HG03175 (cell line): ENCODE measurements at regions not wholly inside any gene's neighbourhood (a gene's known extent, or its start where the extent isn't known, plus 50 kb on each side); places are given as distances from the start of the nearest gene placed in this dataset.

Experiments used
- ATAC-seq: cut with Tn5 transposase; IDR thresholded peaks from one replicate; pipeline ENCODE4 v1.9.1; 2021; ENCODE audit warnings: mild to moderate bottlenecking, moderate library complexity; ENCODE audit not compliant: unreplicated experiment

DNA sequence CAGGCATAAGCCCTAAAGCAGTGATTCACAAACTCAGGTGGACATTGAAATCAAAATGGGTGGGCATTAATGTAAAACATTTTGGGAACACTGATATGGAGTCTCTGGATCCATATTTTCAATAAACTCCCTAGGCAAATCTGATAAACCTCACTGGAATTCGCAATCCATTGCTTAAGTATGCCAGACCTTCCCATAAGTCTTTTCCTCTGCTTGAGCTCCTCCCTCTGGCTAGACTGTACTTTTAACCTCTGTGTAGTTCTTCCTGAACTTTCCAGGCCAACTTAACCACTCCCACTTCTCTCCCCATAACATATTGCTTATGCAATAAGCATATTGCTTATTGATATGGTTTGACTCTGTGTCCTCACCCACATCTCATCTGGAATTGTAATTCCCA, 629.7 kb upstream of the IMPG1 start:
- ATAC-seq, result no peak

DNA sequence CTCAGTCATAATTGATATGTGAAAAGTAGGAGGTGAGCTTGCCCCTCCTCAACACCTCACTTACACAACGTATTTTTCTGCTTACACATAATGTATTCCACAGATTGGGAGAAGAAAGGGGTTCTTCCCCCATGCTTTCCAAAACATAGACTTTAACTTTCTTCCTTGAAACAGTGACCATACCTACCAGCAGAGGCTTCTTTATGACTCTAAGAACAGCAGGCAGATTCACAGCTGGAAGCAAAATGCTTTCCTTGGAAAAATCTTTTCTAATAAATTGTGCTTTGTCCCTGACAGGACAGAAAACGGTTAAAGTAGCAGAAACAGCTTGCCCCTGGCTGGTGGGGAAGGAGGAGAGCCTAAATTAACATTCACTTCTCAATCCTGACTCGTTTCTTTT, 629.1 kb upstream of the IMPG1 start:
- ATAC-seq, result no peak

DNA sequence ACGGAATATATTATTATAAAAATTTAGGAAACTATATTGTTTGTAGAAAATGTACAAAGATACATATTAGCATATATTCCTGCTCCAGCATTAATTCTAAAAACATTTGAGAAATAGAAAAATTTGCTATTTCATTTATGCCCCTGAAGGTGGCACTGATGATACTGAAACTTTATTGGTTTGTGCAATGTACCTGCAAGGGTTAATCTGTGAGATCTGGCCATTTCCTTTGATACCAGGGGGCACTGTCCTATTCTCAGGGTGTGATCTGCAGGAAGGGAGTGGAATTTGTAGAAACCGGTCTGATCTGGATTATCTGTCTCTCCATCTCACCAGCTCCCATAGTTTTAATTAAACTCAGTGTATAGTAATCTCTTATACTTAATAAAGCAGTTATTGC, 625.1 kb upstream of the IMPG1 start:
- no peak for ATAC-seq

DNA sequence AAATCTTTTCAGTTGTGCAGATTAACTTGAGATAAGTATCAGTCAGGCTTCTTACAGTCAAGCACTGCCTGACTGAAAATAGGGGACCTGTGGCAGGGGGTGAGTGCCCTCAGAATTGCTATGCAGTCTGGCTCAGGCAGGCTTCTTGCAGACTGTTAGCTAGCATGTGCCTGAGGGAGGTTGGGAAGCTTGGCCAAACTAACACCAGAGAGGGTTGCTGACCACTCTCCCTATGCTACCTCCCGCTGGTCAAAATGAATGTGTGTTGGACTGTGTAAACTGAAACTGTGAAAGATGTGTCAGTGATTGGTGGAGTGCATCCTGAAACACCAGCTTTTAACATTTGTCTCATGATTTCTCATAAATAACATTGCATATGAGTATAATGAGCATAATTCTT, 622.3 kb upstream of the IMPG1 start:
- no peak for ATAC-seq

DNA sequence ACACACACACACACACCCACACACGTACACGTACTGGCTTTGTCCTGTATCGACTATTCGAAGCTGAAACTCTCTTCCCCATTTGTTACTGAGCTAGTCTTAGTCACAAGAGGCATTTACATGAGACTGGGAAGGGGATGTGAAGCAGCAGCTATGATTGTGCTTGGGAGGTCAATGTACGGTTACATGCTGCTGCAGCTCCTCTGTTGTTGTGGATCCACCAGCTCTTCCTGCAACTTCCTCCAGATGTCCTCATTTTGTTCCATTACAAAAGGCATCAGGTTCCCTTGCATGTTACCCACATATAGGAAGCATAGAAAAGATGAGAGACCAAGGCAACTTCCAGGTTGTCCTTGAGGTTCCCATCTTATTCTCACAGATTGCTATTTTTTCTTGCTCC, 612.4 kb upstream of the IMPG1 start:
- no peak for ATAC-seq

DNA sequence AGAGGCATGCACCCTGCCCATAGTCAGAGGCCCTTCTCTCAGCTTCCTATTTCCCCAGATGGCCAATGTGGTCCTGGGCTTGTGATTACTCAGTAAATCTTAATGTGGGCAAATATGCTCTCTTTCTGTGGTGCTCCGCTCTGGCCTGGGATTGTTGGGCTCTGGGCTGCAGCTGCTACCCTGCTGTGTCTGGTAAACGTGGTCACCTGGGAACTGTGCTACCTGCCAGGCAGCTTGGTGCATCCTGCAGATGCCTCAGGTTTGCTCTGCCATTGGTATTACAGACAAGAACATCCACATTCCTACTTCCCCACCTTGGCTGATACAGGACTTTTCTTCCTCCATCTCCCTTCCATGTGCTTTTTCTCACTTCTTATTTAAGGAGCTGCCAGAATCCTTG, 611.5 kb upstream of the IMPG1 start:
- ATAC-seq, result no peak

DNA sequence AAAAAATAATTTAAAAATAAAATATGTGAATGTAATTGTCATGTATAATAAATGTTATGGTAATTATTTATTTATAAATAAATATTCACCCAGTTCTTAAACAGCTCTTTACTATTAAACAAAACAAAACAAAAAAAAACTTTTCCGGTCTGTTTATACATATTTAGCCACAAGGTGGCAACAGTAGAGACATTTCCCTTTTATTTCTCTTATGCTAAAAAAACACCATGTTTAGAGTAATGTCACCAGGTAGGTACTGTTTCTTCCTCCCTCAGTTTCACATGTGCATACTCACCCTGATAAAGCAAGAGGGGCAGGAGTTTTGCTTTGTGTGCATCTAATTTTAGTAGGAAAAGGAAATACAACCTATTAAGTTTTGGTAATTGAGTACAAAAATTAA, 610.4 kb upstream of the IMPG1 start:
- ATAC-seq, result peak; percentile 49

DNA sequence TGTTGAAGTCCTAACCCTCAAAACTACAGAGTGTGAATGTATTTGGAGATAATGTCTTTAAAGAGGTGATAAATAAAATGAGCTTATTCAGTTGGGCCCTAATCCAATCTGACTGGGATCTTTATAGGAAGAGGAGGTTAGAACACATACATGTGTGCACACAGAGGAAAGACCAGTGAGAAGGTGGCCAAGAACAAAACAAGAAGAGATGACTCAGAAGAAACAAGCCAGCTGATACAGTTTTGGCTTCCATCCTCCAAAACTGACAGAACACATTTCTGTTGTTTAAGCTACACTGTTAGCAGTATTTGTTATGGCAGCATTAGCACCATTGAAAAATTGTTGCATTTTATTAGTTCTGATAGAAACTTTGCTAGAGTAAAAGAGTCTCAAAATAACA, 609.3 kb upstream of the IMPG1 start:
- no peak for ATAC-seq

DNA sequence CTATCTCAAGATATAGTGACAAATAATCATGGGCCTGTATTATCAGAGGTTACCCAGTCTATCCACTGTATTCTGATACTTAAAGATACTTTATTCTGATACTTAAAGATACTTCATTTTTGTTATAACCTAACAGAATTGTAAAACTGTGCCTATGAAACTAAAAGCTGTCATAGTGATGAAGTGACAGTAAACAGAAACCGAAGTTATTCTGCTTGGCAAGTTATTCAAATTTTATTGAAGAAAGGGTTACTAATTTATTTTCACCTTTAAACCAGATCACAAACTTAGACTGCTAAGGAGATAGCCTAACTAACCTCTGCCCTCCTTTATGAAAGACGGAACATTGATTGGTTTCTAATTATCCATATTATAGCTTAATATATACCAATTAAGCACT, 604.6 kb upstream of the IMPG1 start:
- ATAC-seq, result no peak

DNA sequence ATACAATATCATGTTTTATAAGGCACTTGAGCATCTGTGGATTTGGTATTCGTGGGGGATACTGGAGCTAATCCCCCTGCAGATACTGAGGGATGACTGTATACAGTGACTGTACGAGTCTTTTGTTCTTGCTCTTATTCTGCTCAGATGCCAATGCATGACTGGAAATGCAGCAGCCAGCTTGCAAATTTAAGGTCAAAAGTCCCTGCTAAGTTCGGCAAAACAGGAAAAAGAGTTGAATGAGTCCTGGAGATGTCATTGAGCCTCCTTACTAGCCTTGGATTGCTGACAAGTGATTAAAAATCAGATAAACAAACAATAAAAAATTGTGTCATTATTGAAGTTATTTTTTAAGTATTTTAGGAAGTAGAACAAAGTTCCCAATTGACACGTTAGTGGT, 599.3 kb upstream of the IMPG1 start:
- ATAC-seq, result no peak

DNA sequence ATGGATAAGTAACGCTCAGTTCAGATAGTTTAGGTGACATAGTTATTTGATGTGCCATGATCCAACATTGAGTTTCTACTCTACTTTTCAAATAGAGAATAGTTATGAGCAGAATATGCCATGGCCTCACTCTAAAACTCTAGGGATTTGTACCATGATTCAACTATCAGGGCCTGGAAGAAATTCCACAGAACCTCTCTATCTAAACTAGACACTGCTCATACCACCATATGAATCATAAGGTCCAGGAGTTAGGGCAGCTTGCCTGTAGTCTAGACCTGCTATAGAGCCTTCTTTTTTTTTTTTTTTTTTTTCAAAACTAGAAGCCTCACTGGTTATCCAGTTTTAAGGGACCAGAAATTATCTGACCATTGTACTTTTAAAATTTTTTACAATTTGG, 571.8 kb upstream of the IMPG1 start:
- ATAC-seq, result no peak

DNA sequence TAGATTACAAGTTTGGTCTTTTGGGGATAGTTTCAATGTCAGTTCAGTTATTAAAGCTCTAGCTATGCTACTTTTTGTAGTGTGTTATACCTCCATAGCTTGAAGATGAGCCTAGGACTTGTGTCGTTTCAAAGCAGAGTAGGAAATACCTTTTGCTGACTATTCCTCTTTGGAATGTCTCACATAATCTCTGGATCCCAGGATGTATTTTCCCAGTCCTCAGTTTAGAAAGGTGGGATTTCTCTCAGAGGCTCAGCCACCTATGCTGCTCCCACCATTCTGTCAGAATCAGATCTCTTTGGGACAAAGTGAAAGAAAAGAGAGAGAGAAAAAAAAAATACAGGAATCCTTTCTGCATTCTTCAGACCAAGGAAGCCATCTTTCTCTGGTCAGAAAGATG, 567.5 kb upstream of the IMPG1 start:
- no peak for ATAC-seq

DNA sequence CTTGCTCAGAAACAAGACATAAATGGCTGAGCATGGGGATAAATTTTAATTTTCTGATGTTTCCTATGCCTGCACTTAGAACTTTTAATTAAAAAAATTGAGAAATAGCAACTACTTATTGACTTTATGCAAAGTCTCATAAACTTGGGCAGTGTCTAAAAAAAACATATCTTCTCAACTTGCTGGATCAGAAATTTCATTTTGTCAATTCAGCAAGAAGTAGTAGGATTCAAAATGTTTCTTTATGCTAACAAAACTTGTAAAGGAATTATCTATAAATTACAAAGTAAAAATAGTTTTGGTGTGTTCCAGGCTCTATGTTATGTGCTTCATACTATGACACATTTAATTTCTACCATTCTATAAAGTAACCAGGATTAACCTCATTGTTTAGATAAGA, 562.2 kb upstream of the IMPG1 start:
- no peak for ATAC-seq

DNA sequence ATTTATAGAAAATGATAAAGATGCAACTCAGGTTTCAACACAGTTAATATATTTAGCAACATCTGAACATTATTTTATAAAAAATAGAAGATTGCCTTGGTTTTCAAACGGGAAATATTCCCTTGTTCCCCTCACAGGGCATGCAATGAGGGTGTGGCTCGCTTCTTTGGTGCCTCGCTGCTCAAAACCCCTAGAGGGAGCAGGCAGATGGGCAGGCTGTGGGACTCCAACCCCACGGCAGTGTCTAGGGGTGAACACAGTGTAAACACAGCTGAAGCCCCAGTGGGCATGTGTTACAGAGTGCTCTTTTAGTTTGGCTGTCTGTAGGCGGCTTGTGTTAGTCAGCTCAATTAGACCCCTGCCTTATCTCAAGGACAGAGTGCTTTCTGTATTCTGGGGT, 560.8 kb upstream of the IMPG1 start:
- no peak for ATAC-seq

DNA sequence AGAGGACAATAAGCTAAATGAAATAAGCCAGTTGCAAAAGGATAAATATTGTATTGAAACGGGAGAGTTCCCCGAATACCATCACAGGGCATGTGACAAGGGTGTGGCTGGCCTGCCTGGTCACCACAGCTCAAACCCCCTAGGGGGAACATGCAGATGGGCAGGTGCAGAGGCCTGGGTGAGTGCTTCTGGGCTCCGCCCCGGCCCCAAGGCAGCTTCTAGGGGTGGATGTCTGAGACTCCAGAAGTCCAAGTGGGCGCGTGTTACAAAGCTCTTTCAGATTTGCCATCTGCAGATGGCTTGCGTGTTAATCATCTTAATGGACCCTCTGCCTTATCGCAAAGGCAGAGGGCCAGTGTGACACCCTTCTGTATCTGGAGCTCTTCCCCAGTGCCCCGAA, 559.2 kb upstream of the IMPG1 start:
- ATAC-seq, result no peak

DNA sequence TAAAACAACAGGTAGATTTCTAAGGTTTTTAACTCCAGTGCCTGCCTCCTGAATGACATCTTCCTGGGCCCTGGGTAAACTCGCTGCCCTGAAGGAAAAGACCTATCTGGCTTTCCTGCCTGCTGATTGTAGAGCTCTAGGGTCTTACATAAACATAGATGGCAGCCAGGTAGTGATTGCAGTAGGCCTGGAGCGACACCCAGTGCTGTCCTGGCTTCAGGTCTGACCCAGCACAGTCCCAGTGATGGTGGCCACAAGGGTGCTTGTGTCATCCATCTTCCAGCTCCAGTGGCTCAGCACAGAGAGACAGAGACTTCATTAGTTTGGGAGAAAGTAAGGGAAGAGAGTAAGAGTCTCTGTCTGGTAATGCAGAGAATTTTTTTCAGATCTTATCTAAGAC, 542.9 kb upstream of the IMPG1 start:
- no peak for ATAC-seq

DNA sequence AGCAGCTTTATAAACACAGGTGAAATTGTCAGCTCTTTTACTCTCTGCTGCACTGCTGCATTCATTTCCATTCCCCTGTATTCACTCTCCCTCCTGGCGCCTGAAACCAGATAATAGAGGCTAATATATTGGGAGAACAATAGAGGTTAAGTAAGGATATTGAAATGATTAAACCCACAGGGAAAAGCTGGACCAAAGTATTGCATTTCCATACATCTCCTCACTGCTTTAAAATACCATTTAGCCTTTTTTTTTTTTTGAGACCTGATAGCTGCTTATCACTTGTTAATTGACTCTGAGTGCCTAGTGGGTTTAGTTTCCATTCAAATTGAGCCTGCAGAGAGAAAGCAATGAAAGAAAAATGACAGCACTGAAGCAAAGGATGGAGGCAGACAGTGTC, 540.5 kb upstream of the IMPG1 start:
- ATAC-seq, result no peak

DNA sequence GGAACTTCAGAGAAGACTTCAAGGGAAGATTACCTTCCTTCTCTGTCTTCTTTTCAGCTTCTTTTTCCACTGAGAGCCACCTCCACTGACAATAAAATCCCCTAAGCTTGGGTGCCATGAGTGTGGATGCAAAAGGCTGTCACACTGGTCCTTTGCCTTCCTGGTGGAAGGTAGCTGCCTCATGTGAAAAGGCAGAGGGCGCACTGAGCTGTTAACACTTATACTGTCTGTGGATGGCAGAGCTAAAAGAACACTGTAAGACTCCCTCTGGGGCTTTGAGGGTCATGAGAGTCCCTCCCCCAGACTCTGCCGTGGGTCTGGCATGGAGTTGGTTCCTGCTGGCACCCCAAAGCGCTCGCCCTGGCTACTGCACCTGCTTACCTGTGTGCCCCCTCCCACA, 536.7 kb upstream of the IMPG1 start:
- ATAC-seq, result no peak

DNA sequence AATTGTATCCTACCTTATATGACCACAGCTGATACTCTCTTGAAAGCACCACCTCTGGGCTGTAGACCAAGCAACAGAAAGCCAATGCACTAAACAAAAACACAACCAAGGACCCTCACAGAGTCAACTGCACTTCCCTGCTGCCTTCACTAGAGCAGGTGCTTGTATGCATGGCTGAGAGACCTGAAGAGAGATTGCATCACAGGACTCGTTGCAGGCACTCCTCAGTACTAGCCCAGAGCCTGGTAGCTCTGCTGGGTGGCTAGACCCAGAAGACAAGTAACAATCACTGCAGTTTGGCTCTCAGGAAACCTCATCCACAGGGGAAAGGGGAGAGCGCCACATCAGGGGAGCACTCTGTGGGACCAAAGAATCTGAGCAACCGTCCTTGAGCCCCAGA, 521.6 kb upstream of the IMPG1 start:
- no peak for ATAC-seq

DNA sequence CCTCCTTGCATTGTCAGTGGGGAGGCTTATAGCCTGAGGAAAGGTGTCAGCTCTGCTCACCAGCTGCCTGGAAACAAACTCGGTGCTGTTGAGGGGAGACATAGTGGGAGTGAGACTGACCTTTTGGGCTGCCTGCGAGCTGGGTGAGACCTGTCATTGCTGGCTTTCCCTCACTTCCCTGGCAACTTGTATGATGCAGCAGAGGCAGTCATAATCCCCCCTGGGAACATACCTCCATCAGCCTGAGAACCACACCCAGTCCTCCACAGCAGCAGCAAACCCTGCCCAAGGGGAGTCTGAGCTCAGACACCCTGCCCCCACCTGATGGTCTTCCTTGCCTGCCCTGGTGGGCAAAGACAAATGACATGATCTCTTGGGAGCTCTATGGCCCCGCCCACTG, 521.2 kb upstream of the IMPG1 start:
- no peak for ATAC-seq

DNA sequence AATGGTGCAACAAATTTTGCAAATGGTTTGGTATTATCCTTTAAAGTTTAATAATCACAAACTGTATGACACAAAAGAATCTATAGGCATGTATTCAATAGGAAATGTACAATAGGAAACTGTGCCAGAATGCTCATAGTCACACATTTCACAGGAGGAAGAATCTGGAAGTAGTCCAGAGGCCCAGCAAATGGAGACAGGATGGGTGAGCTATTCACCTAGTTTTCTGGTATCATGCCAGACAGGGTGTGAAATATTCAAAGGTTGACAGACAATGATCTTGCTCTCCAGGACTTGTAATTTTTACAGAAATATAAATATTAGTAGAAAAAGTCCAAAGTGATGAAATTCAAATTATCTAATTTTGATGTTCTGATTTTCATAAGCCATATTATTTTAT, 520.1 kb upstream of the IMPG1 start:
- no peak for ATAC-seq

DNA sequence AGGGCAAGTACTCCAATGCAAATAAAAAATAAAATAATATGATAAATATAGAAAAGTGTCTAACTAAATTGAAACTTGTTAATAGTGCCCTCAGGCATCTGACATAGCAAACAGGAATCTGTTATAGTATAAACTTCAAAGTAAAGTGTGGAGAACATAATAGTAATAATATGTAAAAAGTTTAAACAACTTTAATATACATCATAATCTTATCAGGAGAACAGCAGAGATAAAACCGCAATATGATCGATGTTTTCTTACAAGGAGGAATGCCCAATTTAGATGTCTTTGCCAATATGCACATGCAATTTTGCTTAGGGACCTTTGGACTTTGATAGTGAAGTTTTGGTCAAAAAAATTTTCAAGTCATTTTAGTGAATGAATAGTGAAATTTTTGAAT, 514.8 kb upstream of the IMPG1 start:
- ATAC-seq, result no peak

DNA sequence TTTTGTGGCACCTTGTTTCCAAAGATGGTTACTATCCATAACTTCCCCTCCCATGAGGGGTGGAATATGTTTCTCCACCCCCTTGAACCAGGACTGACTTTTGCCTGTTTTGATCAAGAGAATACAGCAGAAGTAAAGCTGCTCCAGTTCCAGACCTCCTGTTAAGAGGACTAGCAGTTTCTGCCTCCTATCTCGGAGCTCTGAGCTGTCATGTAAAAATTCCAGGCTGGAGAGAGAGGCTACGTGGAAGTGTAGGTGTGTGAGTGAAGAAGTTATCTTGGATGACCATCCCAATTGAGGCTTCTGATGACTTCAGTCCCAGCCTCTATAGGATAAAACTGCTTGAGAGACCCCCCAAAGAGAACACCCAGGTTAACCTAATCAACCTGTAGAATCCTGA, 511.7 kb upstream of the IMPG1 start:
- no peak for ATAC-seq

DNA sequence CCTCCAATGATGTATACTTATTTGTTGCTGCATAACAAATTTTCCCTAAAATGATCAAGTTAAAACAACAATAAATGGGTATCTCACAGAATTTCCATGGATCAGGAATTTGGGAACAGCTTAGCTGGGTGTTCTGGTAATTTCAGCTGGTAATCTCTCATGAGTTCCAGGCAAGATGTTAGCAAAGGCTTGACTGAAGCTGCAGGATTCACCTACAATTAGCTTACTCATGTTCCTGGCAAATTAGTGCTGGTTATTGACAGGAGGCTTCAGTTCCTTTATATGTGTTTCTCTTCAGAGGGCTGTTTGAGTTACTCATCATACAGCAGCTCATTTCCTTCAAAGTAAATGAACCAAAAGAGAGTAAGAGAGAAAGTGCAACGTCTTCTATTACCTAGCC, 506.3 kb upstream of the IMPG1 start:
- no peak for ATAC-seq
